RCC 7860 (cell line): ENCODE measurements at regions not wholly inside any gene's neighbourhood (a gene's known extent, or its start where the extent isn't known, plus 50 kb on each side); places are given as distances from the start of the nearest gene placed in this dataset.
A peak's percentile ranks its signal among the peaks of the same experiment; 100 is the strongest.
"Not testable (repeated sequence)": the region's sequence is repeated elsewhere in the genome, so short reads cannot be mapped to it uniquely, and the experiment has no call there.

Experiments used
- DNase-seq: peaks from one replicate; pipeline ENCODE4 v3.0.0-alpha.2; 2015; ENCODE audit warnings: low spot score
- FAIRE-seq: peaks from 2 replicates; lab custom pipeline; 2012; peaks lifted over from hg19 to GRCh38; lab: Jason Lieb, UNC

GRCh38 chr3:70744536-70744935 is 432.1 kb upstream of the MDFIC2 start:
- DNase-seq (peak; percentile 8), FAIRE-seq (no peak)

GRCh38 chr3:70743754-70744153 is 431.3 kb upstream of the MDFIC2 start:
- no peak for FAIRE-seq
- no peak for DNase-seq

- FAIRE-seq (no peak), DNase-seq (no peak)
Measured at GRCh38 chr3:70742081-70742480, 429.6 kb upstream of the MDFIC2 start.

- no peak for FAIRE-seq
Measured at GRCh38 chr3:70740872-70741271, 428.4 kb upstream of the MDFIC2 start.

GRCh38 chr3:70740071-70740470 is 427.6 kb upstream of the MDFIC2 start:
- FAIRE-seq (no peak), DNase-seq (no peak)

More at GRCh38 chr3:70740872-70741271, 428.4 kb upstream of the MDFIC2 start:
- no peak for DNase-seq

GRCh38 chr3:70738291-70738681 is 425.8 kb upstream of the MDFIC2 start:
- FAIRE-seq: no peak
- no peak for DNase-seq

GRCh38 chr3:70737666-70738290 is 425.3 kb upstream of the MDFIC2 start:
- FAIRE-seq (no peak), DNase-seq (no peak)

- DNase-seq: no peak
- FAIRE-seq: no peak
Measured at GRCh38 chr3:70736009-70736408, 423.6 kb upstream of the MDFIC2 start.

GRCh38 chr3:70734756-70735155 is 422.3 kb upstream of the MDFIC2 start:
- DNase-seq (no peak), FAIRE-seq (no peak)

GRCh38 chr3:70731046-70731445 is 418.6 kb upstream of the MDFIC2 start:
- FAIRE-seq (no peak), DNase-seq (no peak)

- no peak for FAIRE-seq
- no peak for DNase-seq
Measured at GRCh38 chr3:70729845-70730244, 417.4 kb upstream of the MDFIC2 start.

- DNase-seq (no peak), FAIRE-seq (no peak)
Measured at GRCh38 chr3:70728311-70728710, 415.9 kb upstream of the MDFIC2 start.

- DNase-seq (peak; percentile 31), FAIRE-seq (no peak)
Measured at GRCh38 chr3:70726961-70727360, 414.5 kb upstream of the MDFIC2 start.

- FAIRE-seq (no peak), DNase-seq (peak; percentile 79)
Measured at GRCh38 chr3:70726096-70726938, 413.9 kb upstream of the MDFIC2 start.

GRCh38 chr3:70722018-70722417 is 409.6 kb upstream of the MDFIC2 start:
- no peak for DNase-seq
- FAIRE-seq: no peak

- FAIRE-seq: no peak
Measured at GRCh38 chr3:70716832-70717231, 404.4 kb upstream of the MDFIC2 start.

GRCh38 chr3:70712449-70713082 is 400.1 kb upstream of the MDFIC2 start:
- DNase-seq: no peak
- FAIRE-seq: no peak

More at GRCh38 chr3:70716832-70717231, 404.4 kb upstream of the MDFIC2 start:
- DNase-seq: peak; percentile 11

- no peak for DNase-seq
- no peak for FAIRE-seq
Measured at GRCh38 chr3:70703305-70704102, 391.1 kb upstream of the MDFIC2 start.

- FAIRE-seq (no peak), DNase-seq (no peak)
Measured at GRCh38 chr3:70702132-70702531, 389.7 kb upstream of the MDFIC2 start.

- DNase-seq (no peak), FAIRE-seq (no peak)
Measured at GRCh38 chr3:70684701-70685100, 372.3 kb upstream of the MDFIC2 start.

GRCh38 chr3:70675810-70676209 is 363.4 kb upstream of the MDFIC2 start:
- FAIRE-seq, DNase-seq: not testable (repeated sequence)
